GM12891 (cell line): ENCODE measurements at regions not wholly inside any gene's neighbourhood (a gene's known extent, or its start where the extent isn't known, plus 50 kb on each side); places are given as distances from the start of the nearest gene placed in this dataset.
"Not testable (repeated sequence)": the region's sequence is repeated elsewhere in the genome, so short reads cannot be mapped to it uniquely, and the experiment has no call there.

Source experiments
- DNase-seq: peaks from one replicate; pipeline ENCODE4 v3.0.0; 2011; ENCODE audit warnings: low spot score; ENCODE audit not compliant: insufficient read length
- FAIRE-seq: peaks from 2 replicates; lab custom pipeline; 2011; peaks lifted over from hg19 to GRCh38; lab: Jason Lieb, UNC
- PAX5 ChIP-seq: IDR thresholded peaks from 2 replicates; pipeline ENCODE4 v1.6.1; 2011; ENCODE audit warnings: low read length, moderate library complexity, mild to moderate bottlenecking; ENCODE audit not compliant: insufficient read depth, severe bottlenecking
- POLR2A ChIP-seq: IDR thresholded peaks from 2 replicates; pipeline ENCODE4 v1.6.1; 2011; ENCODE audit warnings: low read depth, low read length, control low read depth
- POLR2AphosphoS5 ChIP-seq: IDR thresholded peaks from 2 replicates; pipeline ENCODE4 v1.6.1; 2011; ENCODE audit warnings: low read depth, low read length, control low read depth
- POU2F2 ChIP-seq: IDR thresholded peaks from 2 replicates; pipeline ENCODE4 v1.6.1; 2011; ENCODE audit warnings: low read depth, mild to moderate bottlenecking, control low read depth, low read length, moderate library complexity
- SPI1 ChIP-seq: IDR thresholded peaks from 2 replicates; pipeline ENCODE4 v1.6.1; 2011; ENCODE audit warnings: low read depth, low read length, control low read depth
- TAF1 ChIP-seq: IDR thresholded peaks from 2 replicates; pipeline ENCODE4 v1.6.1; 2011; ENCODE audit warnings: low read depth, low read length, control low read depth

DNA sequence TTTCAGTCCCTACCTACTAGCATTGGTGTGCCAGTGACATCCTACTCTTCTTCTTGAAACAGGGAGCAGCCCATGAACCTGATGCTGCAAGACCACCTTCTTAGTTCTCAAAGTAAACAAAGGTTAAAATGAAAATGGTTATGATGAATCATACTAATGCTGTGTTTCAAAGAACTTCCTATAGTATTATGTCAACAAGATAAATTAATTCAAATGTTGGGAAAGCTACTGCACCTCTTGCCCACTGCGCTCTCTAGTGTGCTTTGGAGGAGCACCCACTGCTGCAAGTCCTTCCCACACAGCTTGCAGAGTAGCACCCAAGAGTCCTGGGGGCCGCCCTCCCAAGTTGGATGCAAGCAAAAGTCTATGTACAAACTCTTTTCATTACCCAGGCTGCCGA, 81.1 kb downstream of the CD200R1L start:
- DNase-seq, result no peak
- no peak for TF ChIP-seq PAX5
- no peak for TF ChIP-seq POU2F2
- no peak for TF ChIP-seq POLR2A
- TF ChIP-seq POLR2AphosphoS5, result no peak
- TF ChIP-seq TAF1, result no peak
- TF ChIP-seq SPI1, result no peak
- FAIRE-seq, result no peak

DNA sequence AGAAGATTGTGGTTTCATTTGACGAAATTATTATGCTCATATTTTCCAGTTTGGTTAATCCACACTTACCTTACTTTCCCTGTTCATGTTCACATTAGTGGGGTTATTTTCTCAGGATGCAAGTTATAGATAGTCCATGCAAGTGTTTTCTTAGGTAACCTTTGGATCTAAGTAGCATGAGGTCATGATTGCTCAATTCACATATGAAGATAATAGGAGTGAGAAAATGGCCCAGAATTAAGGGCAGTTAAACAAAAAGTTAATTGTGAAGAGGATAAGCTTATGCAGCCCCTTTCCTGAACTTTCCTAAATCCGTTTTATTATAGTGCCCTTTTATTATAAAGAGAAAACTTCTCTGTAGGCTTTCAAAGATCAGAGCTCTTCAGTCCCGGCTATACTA, 83.4 kb downstream of the CD200R1L start:
- TF ChIP-seq POU2F2, result no peak
- no peak for TF ChIP-seq PAX5
- TF ChIP-seq POLR2A, result no peak
- TF ChIP-seq SPI1, result no peak
- no peak for TF ChIP-seq TAF1
- TF ChIP-seq POLR2AphosphoS5, result no peak
- DNase-seq (no peak), FAIRE-seq (no peak)

DNA sequence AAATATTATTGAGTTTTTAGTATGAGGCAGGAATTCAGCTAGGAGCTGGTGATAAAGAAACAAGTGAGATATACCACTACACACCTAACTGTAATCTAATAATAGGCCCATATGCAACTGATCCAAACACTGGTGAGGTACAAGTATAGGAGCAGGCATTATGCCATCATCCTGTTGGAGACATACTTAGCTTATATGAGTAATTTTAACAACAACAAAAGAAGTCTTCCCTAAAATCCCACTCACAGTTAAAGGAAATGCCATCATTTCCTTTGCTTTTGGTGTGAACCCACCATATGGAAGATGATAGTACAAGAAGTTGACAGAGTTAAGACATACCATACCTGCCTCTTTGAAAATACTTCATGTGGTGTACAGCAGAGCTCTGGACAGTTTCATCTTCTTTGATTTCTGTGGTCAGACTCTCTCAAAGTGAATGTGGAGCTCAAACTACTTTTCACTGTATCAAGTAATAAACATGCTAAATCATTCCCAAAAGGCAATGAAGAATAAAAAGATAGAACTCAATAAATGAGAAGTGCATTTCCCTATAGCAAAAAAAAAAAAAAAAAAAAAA, 85.5 kb downstream of the CD200R1L start:
- FAIRE-seq (no peak), DNase-seq (no peak)
- TF ChIP-seq POU2F2, result no peak
- TF ChIP-seq TAF1, result no peak
- no peak for TF ChIP-seq PAX5
- no peak for TF ChIP-seq POLR2AphosphoS5
- no peak for TF ChIP-seq POLR2A
- TF ChIP-seq SPI1, result no peak

DNA sequence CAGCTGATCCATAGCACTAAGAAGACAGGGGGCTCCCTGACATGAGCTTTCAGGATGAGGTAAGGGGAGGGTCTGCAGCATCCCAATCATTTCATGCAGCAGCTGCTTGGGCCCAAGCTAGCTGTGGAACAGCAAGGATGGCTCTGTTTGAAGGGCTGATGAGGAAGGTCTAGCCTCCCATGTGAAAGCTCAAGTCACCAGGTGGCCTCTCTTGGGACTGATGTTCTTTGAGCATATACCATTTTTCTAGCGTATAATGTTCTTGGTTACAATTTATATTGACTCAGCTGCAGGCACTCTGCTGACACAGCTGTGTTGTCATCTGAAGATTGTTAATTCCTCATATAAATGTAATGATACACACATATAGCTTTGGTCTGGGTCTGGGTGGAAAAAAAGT, 87.0 kb downstream of the CD200R1L start:
- TF ChIP-seq POLR2A (no peak), SPI1 (no peak), POU2F2 (no peak)
- DNase-seq (no peak), FAIRE-seq (no peak)

DNA sequence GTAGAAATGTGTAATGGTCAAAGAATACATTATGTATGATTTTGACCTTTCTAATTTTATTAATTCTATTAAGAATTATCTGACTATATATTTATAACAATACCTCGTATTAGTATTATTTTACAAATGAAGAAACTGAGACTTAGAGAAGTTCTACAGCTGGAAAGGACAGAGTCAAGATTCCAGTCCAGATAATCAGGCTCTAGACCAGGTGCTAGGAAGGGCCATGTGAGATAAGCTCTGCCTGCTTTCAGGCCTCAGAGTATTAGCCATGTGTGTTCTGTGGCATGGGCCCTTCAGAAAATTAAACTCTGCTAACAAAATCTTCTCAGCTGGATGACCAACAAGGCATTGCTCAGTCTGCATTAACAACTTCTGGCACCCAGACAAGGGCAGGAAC, 87.5 kb downstream of the CD200R1L start:
- no peak for DNase-seq
- no peak for FAIRE-seq
- no peak for TF ChIP-seq PAX5

DNA sequence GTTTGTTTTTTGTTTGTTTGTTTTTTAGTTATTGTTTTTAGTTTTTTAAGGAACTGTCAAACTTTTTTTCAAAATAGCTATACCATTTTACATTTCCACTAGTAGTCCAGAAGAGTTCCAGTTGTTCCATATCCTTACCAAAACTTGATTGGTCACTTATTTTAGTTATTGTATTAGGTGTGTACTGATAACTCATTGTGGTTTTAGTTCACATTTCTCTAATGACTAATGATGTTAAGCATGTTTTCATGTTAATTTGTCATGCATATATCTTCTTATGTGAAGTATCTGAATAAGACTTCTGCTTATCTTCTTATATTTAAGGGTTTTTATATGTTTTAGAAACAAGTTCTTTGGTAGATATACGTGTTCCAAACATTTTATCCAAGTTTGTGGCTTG, 89.5 kb downstream of the CD200R1L start:
- DNase-seq (no peak), FAIRE-seq (no peak)

DNA sequence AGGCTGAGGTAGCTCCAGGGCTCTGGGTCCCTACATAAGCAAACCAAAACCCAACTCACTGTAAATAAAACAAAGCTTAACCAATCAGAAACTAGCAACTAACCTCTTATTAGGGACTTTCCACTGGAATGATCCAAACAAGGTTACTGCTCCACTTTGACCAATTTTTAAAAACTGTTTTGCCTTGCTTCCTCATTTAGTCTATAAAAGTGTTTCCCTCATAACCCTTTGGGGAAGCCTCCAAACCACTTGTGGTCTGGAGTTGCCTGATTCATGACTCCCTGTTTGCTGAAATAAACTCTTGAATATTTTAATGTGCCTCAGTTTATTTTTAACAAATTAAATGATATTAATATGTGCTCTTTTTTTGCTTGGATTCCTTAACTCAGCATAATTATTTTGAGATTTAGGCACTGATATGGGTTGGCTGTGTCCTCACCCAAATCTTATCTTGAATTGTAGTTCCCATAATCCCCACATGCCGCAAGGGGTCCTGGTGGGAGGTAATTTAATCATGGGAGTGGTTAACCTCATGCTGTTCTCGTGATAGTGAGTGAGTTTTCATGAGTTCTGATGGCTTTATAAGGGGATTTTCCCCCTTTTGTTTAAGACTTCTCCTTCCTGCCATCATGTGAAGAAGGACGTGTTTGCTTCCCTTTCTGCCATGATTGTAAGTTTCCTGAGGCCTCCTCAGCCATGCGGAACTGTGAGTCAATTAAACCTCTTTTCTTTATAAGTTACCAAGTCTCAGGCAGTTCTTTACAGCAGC, 90.6 kb downstream of the CD200R1L start:
- TF ChIP-seq POLR2A, result no peak
- TF ChIP-seq PAX5, result no peak
- TF ChIP-seq POLR2AphosphoS5, result no peak
- TF ChIP-seq POU2F2, result no peak
- TF ChIP-seq SPI1, result no peak
- TF ChIP-seq TAF1, result no peak
- DNase-seq, result no peak
- no peak for FAIRE-seq

More for the DNA sequence above, 89.5 kb downstream of the CD200R1L start:
- TF ChIP-seq SPI1, result no peak
- no peak for TF ChIP-seq PAX5

DNA sequence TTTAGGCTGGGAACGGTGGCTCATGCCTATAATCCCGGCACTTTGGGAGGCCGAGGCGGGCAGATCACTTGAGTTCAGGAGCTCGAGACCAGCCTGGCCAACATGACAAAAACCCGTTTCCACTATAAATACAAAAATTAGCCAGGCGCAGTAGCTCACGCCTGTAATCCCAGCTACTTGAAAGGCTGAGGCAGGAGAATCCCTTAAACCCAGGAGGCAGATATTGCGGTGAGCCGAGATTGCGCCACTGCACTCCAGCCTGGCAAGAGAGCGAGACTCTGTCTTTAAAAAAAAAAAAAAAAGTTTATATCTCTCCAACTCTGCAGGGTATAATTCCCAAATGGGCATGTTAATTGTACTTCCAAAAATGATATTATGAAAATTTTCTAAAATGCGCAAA, 91.6 kb downstream of the CD200R1L start:
- FAIRE-seq, DNase-seq: not testable (repeated sequence)

DNA sequence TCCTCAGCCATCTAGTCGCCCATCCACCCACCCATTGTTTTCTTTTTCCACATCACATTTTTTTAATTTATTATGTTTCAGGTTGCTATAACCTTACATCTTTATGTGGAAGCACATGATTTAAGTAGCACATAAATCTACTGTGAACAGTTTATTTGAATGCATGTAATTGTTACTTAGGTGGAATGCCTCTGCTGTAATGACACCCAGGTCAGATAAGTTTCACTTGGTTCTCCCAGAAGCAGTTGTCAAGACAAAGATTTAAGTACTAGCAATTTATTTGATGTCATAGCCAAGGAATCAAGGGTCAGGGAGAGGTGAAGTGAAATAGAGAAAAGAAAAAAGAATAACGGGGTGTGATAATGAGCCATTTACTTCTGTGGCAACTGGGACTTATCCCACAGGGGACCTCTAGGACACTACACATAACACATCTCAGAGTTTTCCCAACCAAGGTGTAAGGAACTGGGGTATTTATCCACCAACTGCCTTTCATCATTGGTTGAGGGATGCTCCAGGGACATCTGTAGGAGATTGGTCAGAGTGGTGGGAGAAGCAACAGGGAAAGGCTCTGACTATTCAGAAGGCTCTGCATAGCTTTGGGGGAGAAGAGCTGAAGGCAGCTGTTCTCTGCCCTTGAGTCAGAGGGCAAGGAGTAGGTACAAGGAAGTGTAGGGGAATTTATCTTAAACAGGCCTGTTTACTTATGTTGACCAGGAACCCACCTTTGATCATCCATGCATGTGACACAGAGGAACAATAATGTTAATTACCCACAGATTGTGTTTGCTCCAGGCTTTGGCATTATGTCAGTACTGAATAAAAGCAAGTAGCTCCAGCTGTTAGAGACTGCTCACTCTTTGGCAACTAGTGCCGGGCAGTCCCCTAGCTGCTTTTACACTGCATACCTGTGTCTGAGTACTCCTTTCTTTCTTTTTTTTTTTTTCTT, 94.8 kb downstream of the CD200R1L start:
- TF ChIP-seq POU2F2, result no peak
- TF ChIP-seq SPI1, result no peak
- no peak for TF ChIP-seq PAX5
- DNase-seq (no peak), FAIRE-seq (no peak)

DNA sequence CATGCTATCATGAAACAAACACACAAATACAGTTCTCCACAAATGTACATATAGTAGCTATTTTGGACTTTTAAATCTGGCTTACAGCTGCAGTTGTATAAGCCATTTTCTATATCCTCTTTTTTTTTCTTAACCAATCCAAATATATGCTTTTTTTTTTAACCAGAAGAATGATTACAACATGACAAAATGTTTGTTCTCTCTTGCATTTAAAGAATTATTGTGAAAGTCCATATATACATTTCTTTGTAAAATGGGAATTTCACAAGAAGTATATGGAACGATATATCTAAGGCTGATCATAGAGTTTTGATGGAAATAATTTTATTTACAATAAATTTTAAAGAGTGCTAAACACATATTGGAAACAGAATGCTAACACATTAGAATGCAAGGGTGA, 95.6 kb downstream of the CD200R1L start:
- TF ChIP-seq POU2F2 (no peak), TAF1 (no peak), POLR2AphosphoS5 (no peak), SPI1 (no peak), POLR2A (no peak), PAX5 (no peak)
- no peak for FAIRE-seq
- no peak for DNase-seq

DNA sequence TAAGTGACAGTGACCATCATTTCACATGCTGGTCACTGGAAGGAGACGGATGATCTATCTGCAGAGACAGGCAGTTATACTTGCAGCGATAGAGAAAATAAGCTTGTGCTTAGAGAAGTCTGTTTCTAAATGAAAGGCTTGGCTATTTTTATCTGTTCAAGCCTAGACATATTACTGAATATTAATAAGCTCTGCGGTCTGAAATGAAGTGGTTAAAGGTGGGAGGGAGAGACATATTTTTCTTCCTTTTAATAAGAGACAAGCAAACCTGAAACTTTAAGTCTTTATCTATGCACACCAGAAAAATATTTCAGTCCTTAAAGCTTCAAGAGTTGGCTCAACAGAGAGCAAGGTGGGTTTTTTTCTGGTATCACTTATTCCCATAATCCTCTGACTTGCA, 99.0 kb downstream of the CD200R1L start:
- no peak for TF ChIP-seq POU2F2
- no peak for TF ChIP-seq SPI1
- TF ChIP-seq TAF1, result no peak
- TF ChIP-seq POLR2A, result no peak
- TF ChIP-seq POLR2AphosphoS5, result no peak
- TF ChIP-seq PAX5, result no peak
- DNase-seq (no peak), FAIRE-seq (no peak)
